IMR-90 (cell line): ENCODE measurements at regions not wholly inside any gene's neighbourhood (a gene's known extent, or its start where the extent isn't known, plus 50 kb on each side); places are given as distances from the start of the nearest gene placed in this dataset.

ENCODE experiments used
- POLR2A ChIP-seq: IDR thresholded peaks from 2 replicates; pipeline ENCODE4 v1.6.1; 2012; ENCODE audit warnings: mild to moderate bottlenecking, low read depth, low read length
- RCOR1 ChIP-seq: IDR thresholded peaks from 2 replicates; pipeline ENCODE4 v1.6.1; 2012; ENCODE audit warnings: mild to moderate bottlenecking, low read length, improper control_type of control experiment; ENCODE audit not compliant: insufficient replicate concordance

- TF ChIP-seq POLR2A (no peak), RCOR1 (no peak)
These were observed 83.0 kb downstream of the HFE start for GRCh38 chr6:26170181-26170580.
